DMS 273 (cell line): ENCODE measurements at regions not wholly inside any gene's neighbourhood (a gene's known extent, or its start where the extent isn't known, plus 50 kb on each side); places are given as distances from the start of the nearest gene placed in this dataset.
A peak's percentile ranks its signal among the peaks of the same experiment; 100 is the strongest.
"Not testable (repeated sequence)": the region's sequence is repeated elsewhere in the genome, so short reads cannot be mapped to it uniquely, and the experiment has no call there.

Experiments
- DNase-seq: peaks from one replicate; lab custom pipeline; 2025; ENCODE audit not compliant: unreplicated experiment; lab: John Stamatoyannopoulos, UW

DNA sequence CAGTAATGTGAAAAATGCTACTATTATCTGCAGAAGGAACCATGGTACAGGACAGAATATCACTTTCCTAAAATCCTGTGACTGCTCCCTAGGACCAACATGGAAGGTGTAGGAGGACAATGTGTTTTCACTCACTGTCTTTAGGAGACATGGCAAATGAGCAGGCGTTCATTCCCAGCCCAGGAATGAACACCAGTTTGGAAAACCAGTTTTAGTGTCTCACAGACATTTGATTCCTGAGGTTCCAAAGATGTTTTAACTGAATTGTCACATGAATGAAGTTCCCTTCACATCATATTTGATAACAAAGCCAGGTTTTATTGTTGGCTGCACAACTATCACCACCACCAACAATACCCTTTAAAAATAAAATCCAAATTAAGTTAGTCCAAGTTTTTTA, 178.2 kb downstream of the ENC1 start:
- no peak for DNase-seq

DNA sequence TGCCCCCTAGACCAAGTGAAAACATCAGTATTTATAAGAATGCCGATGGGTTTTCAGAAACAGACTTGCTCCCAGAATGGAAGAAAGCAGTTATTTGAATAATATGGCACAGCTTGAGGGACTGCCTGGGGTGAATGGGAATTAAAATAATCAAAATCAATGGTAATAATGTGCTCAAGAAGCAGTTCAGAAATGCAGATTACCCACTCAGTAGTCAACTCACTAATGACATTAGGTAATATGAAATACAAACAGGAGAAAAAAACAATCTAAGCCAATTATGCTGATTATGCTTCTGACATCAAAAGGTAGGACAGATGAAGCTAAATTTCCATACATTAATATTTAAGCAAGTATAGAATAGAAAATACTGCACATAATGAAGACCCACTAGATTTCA, 179.3 kb downstream of the ENC1 start:
- DNase-seq = no peak

DNA sequence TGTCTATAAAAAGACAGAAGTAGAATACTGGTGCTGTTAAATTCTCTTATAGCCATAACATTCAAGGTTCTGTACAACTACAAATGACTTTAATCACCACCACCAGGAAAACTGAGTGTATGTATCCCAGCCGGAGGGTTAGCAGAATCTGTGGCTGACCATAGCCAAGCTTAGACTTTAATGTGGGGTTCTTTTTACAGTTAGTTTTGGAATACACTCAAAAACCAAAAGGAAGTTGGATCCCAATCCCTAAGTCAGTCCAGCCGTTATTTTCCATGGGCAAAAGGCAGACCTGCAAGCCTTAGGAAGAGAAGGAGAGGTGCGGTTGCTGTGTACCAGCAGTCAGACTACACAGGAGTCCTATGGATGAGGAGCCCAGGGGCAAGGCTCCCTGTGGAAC, 179.8 kb downstream of the ENC1 start:
- no peak for DNase-seq

DNA sequence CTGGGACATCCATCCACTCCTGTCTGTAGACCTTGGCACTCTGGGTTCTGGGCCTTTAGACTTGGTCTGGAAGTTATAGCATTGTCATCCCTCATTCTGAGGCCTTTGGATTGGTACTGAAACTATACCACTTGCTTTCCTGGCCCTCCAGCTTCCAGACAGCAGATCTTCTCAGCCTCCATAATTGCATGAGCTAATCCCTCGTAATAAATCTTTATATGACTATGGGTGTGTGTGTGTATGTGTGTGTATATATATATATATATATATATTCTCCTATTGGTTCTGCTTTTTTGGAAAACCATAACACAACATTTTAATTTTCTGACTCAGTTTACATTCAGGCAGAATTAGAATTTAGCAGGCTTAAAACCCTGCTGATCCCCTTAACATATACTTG, 180.5 kb downstream of the ENC1 start:
- DNase-seq = no peak

DNA sequence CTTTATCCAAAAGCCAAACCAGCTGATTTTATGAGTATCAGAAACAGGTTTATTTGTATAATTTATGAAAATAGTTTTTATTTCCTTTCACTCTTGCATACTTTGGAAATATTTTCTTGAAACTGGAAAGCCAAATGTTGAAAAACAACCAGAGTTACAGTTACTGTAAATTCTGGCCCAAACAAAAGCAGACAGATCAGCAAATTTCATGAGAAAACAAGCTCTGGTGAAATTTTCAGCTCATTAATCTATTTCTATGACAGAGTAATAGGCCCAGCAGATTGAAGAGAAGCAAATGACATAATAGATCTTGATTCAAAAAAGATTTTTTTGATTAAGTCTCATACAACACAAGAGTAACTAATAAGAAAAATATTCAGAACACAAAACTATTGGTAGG, 182.7 kb downstream of the ENC1 start:
- no peak for DNase-seq

DNA sequence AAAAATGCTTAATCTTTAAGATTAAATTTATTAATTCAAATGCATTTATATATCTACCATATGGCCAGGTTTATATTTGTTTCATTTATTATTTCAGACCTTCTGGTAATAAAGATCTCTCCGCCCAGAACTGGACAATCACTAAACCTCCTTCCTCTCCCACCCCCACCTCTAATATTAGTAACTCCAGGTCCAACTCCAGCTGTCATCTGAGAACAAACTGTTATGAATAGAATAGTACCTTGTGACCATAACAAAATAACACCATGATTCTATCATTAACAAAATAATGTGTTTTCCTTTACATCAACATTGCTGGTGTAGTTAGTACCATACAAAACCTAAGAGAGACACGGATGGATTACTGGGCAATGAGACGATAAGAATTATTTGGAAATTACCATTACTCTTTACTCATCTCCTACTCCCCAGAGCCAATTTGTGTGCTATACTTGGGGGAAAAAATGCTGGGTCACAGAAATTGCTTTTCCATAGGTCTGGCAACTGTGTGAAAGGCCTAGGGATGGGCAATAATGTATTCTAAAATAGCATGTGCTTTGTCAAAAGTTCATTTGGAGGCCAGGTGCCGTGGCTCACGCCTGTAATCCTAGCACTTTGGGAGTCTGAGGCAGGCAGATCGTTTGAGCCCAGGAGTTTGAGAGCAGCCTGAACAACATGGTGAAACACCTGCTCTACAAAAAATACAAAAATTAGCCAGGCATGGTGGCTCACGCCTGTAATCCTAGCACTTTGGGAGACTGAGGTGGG, 186.1 kb downstream of the ENC1 start:
- peak; percentile 22 for DNase-seq

DNA sequence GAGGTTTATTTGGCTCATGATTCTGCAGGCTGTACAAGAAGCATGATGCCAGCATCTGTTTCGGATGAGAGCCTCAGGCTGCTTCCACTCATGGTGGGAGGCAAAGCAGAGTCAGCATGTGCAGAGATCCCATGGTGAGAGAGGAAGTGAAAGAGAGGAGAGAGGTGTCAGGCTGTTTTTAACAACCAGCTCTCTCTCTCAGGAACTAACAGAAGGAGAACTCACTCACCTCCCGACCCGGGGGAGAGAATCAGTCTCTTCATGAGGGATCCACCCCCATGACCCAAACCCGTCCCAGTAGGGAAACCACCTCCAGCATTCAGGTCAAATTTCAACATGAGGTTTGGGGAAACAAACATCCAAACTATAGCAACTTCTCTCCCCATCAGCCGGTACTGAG, 187.7 kb downstream of the ENC1 start:
- no peak for DNase-seq

DNA sequence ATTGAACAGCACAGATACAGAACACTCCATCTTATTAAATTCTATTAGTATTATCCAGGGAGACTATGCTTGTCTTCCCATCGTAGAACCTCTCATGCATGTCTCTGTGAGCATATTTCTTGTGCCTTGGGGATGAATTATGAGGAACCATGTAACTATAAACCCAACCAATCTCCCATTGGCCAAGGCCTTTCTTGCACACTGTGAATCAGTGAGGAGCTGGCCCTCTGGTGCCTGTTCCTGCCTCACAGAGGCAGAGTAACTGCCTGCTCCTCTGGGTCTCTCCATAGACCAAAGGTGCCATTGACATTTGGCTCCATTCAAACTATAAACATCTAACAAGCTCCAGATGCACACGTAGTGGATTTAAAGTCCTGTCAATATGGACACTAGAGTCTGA, 190.4 kb downstream of the ENC1 start:
- DNase-seq = no peak

DNA sequence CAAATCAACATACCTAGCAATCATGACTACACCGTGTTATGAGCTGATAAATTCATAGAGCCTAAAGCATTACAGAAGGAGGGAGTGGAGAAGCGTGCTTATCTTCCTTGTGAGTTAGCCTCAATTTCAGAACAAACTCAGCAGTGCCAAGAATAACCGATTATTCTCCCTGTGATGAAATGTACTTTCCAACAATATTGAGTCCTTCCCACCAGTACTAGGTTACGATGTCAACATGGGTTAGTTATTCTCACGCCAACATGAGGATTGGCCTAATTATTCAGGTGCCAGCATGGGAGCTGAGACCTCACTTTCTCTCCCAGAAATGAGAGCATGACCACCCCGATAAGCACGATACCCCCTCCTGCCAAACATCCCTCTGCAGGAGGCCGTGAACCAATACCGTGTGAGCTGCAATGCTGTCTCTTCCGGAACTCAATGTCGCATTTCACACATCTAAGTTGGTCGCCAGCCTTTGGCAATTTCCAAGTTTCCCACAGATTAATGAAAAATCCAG, 193.7 kb downstream of the ENC1 start:
- DNase-seq = no peak

DNA sequence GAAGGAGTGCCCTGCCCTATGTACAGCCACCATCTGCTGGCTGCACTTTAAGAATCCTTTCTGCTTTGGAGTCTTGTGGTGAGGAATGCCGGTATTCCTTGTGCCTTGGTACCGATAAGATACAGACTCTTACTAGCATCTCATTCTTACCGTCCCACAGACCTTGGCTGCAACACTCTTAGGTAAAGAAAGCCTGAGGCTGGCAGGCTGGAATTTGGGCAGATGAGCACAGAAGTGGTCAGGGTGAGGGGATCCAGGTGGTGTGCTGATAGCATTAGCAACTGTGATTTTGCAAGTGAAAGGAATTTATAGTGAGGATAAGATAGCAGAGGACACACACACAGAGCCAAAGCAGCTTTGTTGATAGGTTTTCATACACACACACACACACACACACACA, 198.1 kb downstream of the ENC1 start:
- DNase-seq = peak; percentile 54

DNA sequence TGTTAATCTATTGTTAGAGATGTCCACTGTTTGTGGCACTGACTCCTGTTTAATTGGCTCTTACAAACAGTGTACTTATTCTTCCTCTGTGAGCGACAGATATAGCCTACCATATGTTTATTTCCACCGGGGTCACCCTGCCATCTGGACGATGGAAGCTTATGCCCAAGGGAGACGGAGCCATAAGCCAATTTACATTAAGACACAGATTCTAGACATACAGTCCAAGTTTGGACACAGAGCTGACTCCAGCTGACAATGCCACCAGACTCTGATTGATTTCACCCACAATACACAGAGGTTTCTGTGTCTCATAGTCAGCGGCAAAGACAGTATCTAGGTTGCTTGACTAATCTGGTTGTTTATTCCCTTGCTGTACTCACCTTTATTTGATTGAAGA, 198.9 kb downstream of the ENC1 start:
- peak; percentile 86 for DNase-seq

DNA sequence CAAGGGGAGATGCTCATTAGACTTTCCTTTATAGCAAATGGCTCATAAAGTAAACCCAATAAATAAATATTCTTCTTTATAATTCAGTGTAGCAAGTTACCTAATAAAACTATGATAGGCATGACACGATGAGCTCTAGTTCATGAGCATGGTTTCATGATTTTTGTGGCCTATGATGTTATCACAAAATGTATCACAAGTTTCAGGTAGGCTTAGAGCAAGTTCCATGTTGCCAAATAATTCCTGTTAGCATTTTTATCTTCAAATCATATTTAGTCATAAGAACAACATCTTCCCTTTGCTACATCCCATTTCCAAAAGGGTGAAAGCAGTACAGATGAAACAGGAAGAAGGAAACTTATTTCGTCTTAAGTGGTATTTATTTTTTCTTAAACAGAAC, 200.2 kb downstream of the ENC1 start:
- DNase-seq = no peak

DNA sequence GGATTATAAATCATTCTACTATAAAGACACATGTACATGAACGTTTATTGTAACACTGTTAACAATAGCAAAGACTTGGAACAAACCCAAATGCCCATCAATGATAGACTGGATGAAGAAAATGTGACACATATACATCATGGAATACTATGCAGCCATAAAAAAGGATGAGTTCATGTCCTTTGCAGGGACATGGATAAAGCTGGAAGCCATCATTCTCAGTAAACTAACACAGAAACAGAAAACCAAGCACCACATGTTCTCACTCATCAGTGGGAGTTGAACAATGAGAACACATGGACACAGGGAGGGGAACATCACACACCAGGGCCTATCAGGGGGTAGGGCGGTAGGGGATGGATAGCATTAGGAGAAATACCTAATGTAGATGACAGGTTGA, 202.7 kb downstream of the ENC1 start:
- not testable (repeated sequence) for DNase-seq

DNA sequence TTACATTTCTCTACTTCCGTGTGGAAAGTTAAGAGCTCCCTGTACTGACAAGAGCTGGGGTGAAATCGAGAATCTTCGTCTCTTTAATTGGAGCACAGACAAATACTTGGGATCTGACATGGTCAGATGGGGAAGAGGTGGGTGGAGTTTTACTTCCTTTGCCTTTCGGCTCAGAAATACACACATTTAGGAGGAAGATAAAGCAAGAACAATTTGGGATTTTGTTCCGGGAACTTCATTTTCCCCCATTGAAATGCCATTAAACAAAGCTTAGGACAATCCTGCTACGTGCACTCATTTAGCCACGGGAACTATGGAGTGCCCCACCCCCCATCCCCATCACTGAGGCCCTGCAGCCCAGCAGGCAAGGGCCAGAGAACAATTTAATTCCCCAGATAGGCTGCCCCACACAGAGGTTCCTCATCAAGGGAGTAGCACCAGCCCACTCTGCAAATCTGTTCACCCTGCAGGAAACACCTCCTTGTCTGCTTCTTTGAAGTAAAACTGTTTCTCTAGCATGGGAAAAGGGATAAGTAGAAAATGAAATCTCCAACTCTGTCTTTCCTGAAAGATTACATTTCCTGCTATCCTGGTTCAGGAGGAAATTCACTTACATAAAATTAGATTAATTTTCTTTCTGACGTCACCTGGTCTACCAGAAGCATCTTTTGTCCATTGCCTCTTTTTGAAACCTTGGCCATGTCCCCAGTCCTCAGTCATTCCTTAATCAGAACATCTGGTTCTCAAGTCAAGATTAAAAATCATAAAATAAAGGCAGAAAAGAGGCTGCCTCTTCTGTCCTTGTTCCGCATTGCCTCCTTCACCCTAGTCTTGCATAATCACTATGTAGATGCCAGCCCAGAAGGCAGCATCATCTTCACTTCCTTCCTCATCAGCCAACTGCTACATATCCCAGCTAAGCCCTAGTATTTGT, 206.4 kb downstream of the ENC1 start:
- no peak for DNase-seq

DNA sequence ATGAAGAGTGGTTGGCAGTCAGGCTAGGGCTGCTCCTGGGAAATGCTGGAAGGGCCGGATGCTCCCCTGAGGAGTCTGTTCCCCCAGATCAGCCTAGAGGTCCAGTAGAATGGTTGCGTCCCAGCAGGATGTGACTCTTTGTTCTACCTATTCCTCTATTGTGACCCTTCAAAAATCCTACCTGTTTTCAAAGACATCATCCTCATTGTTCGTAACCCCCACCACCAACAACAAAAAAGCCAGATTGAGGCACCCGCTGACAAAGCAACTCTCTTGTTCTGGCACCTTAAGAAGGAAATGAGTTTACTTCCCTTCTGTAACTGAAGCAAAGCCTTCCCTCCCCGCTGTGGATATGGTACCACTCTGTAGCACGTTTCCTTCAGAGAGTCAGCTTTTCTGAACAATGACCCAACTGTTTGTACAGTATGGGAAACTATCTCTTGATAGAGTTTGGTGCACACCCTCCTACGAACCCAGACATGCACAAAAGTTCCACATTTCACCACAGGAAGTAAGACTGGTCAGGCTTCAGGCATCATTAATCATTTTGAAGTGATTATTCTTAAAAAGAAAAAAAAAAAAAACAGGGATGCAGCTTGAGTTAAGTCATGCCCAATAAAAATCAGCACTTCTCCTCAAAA, 207.2 kb downstream of the ENC1 start:
- DNase-seq = no peak

DNA sequence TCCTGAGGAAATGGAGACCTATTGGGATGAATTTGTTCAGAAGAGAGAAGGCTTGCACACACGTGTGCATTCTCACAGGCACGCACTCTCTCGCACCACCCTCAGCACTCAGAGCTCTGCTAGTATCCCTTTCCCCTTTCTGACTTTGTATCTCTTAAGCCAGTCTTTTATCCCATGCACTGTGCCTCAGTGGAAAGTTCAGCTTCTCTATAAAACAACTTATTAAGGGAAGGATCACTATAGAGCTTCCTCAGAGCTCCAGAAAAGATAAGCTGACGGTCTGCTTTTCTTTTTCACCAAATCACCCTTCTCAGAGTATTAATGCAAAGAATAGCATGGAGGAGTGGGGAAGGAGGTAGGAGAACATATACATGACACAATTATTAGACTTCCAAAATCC, 207.8 kb downstream of the ENC1 start:
- no peak for DNase-seq

DNA sequence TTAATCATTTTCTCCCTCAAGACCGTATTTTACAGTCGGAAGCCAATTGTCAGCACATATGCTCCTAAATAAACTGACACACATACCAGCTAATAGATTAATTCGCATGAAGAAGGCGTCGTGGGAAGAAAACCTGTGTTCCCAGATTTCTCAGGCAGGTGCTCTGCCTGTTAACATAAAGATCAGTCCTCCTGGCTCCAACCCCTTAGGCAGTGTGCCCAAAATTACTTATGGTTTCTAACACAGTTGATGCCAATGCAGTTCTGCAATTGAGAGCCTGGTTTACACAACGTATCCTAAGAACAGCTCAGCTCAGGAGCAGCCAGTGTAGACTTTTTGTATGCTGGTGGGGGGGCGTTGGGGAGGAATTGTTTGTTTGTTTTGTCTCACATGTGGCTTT, 208.3 kb downstream of the ENC1 start:
- peak; percentile 83 for DNase-seq

DNA sequence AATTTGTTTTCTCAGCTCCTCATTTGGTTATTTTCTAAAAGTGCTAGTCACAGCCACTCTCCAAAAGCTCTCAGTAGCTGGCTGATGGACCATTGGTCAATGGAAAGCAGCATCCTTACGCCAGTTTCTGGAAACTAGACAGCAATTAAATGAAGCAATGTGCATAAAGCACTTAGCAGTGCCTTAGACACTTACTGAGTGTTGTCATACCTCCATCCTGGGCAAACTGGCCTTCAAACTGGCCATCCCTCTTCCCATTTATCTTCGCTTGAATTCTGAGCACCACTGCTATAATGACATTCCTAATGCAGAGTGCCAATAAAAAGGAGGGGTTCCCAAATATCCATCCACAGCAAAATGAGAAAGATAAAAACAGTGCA, 209.2 kb downstream of the ENC1 start:
- DNase-seq = no peak

DNA sequence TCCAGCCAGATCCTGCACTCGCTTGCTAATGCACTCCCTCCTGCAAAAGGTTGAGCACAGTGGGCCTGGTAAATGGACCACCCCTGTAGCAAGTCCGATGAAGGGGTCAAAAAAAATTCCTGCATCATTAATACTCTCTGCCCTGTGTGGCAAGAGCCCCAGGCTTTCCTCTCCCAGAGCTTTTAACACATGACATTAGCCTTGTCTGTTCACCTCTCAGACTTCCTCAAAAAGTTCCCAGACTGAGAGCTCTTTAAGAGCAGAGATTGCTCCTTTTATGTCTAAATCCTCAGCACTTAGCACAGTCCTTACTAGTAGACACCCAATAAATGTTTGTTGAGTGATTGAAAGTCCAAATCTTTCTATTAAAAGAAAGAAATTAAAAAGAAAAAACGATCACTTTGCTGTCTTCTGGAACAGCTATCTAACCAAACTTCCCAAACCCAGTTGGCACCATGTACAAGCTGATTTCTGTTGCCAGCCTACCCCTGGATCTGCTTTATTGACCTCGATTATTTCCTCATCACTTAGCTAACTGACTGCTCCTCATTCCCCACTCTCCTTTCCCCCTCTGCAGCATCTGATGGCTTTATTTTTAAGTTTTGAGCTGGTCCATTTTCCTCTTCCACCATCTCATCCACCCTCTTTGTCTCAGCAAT, 209.8 kb downstream of the ENC1 start:
- DNase-seq = no peak

DNA sequence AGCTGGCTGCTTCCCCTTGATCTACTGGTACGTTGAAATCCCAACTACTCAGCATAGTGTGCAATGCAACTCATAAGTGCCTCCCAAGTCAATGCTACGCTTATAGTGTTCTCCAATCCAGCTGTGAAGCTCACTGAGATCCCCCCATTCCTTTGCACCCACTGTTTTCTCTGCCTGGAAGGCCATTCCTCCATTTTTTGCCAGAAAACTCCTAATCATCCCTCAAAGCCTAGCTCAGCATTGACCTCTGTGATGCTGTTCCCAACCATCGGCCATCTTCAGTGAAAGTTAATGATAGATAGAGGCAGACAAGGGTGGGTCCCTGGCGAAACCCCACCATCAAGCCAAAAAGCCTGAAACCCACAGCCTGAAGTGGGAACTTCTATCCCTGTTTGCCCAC, 211.0 kb downstream of the ENC1 start:
- DNase-seq = no peak

DNA sequence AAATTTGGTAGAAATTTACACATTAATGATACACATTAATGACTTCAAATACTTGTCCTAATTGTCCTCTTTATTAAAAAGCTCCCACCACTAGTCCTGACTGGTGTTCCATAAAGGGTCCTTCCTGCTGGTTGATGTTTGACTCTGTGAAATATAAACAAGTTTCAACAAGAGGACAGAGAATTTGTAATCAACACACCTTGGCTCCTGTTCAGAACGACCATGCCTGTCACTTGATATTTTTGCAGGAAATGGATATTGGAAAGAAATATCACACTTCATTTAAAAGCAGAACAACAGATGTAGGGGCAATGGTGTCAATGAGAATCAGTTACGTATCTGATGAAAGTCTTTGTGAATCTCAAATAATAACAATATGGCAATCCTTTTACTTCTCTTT, 211.7 kb downstream of the ENC1 start:
- DNase-seq = no peak
